ENCODE measurements at regions not wholly inside any gene's neighbourhood (a gene's known extent, or its start where the extent isn't known, plus 50 kb on each side); places are given as distances from the start of the nearest gene placed in this dataset.

DNA sequence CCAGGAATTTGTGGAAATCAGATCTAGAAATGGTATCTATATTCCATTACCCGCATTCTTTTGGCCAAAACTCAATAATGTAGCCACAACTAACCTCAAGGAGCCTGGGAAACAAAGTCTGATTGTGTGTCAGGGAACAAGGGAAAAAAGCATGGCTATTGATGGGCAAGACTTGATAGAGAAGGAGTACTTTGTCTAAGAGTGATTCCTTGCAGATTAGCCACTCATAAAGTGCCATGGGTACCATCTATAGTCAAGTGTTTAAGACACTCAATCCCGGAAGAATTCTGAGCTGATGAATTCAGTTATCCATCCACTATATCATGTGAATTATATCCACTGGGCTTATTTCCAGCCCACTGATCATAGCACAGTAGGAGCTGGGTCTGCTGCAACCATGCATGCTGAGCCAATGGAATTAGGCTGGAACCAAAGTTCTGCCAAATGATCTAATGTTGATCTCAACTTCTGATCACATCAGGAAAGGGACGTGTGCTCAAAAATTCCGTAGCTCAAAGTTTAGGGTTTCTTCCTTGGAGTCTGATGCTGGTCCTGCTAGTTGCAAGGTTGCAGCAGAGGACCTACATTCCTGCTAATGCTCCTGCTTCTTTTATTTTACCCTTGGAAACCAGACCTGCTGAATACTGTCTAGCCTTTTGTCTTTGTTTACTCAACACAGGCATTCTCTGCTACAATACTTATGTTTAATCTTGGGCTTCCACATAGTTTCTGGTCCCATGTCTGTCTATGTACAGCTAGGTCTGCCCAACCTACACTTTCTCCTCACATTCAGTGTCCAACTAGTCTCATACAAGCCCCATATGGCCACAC, 629.7 kb downstream of the IRS1 start (continued):
- TF ChIP-seq ZNF230 (CRISPR knock-in tag; IDR thresholded peaks at IDR 0.05) = no peak
- TF ChIP-seq ZNF614 (CRISPR knock-in tag; IDR thresholded peaks at IDR 0.05; ENCODE audit: borderline replicate concordance) = peak; percentile 71; the same call in 1 of the 2 replicates
- TF ChIP-seq ZNF792 (CRISPR knock-in tag; IDR thresholded peaks at IDR 0.05) = 0 out of 2 replicates have a peak, but pooled peaks have one; percentile 15
- peak; percentile 35; the same call in 1 of the 2 replicates for TF ChIP-seq PHF8 (CRISPR knock-in tag; IDR thresholded peaks at IDR 0.05)
- peak; percentile 22; the same call in 1 of the 2 replicates for TF ChIP-seq RARA (CRISPR knock-in tag; IDR thresholded peaks at IDR 0.05)
- peak; percentile 43 for TF ChIP-seq GATAD1 (CRISPR knock-in tag; IDR thresholded peaks at IDR 0.05)
- peak; percentile 70; the same call in 1 of the 2 replicates for TF ChIP-seq BRD4 (CRISPR knock-in tag; IDR thresholded peaks at IDR 0.05)
- TF ChIP-seq ARID5B (CRISPR knock-in tag; IDR thresholded peaks at IDR 0.05) = peak; percentile 68
- TF ChIP-seq HMG20A (CRISPR knock-in tag; IDR thresholded peaks at IDR 0.05; ENCODE audit: borderline replicate concordance) = peak; percentile 48; the same call in 1 of the 2 replicates
- peak; percentile 76; the same call in 1 of the 2 replicates for TF ChIP-seq ZNF580 (CRISPR knock-in tag; IDR thresholded peaks at IDR 0.05; ENCODE audit: borderline replicate concordance, low read depth)
- TF ChIP-seq, protein P1, sequence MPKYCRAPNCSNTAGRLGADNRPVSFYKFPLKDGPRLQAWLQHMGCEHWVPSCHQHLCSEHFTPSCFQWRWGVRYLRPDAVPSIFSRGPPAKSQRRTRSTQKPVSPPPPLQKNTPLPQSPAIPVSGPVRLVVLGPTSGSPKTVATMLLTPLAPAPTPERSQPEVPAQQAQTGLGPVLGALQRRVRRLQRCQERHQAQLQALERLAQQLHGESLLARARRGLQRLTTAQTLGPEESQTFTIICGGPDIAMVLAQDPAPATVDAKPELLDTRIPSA (CRISPR knock-in tag; IDR thresholded peaks at IDR 0.05; ENCODE audit: borderline replicate concordance) = no peak
- TF ChIP-seq ZMYM4 (CRISPR knock-in tag; IDR thresholded peaks at IDR 0.05) = peak; percentile 75
- TF ChIP-seq SKI (IDR thresholded peaks at IDR 0.05; ENCODE audit: partially characterized antibody) = peak; percentile 63
